PC-9 (cell line): ENCODE measurements at regions not wholly inside any gene's neighbourhood (a gene's known extent, or its start where the extent isn't known, plus 50 kb on each side); places are given as distances from the start of the nearest gene placed in this dataset.

ENCODE experiments used
- BruUV-seq: library from RNA; stranded (reverse); fragments of 400-500 nt; replicated peaks from 2 replicates; lab custom pipeline; 2021; lab: Mats Ljungman, UMichigan
- CTCF ChIA-PET: fragments of 300-600 bp; sonication (Branson Sonifier 250); formaldehyde crosslinking; loops from one replicate; lab custom pipeline; 2022; ENCODE audit warnings: antibody characterized with exemption; lab: Charles Lee
- POLR2A ChIA-PET: fragments of 300-600 bp; sonication (Branson Sonifier 250); formaldehyde crosslinking; loops from one replicate; lab custom pipeline; 2022; ENCODE audit warnings: antibody characterized with exemption; ENCODE audit not compliant: unreplicated experiment; lab: Charles Lee
- DNase-seq, 2 experiments: peaks; one replicate each; pipeline versions ENCODE4 v3.0.0 to v3.0.0-alpha.2; 2015 to 2022; ENCODE audit warnings: mixed read lengths in 1 of 2
- H2AFZ ChIP-seq: fragments of 200-600 bp; sonication (generic); 2 replicates; pipeline ENCODE4 v1.8.1; 2017; ENCODE audit warnings: antibody characterized with exemption
- H3F3A ChIP-seq: fragments of 200-600 bp; sonication (generic); 2 replicates; pipeline ENCODE4 v1.8.1; 2017; ENCODE audit warnings: antibody characterized with exemption, mild to moderate bottlenecking, low read depth; ENCODE audit not compliant: insufficient read depth
- H3K27ac ChIP-seq: fragments of 200-600 bp; sonication (generic); 2 replicates; pipeline ENCODE4 v1.6.1; 2016; ENCODE audit warnings: mixed run types
- H3K27me3 ChIP-seq: fragments of 200-600 bp; sonication (generic); 2 replicates; pipeline ENCODE4 v1.6.1; 2016; ENCODE audit warnings: low read depth, mixed run types; ENCODE audit not compliant: insufficient read depth
- H3K36me3 ChIP-seq: fragments of 200-600 bp; sonication (generic); 2 replicates; pipeline ENCODE4 v1.6.1; 2016; ENCODE audit warnings: low read depth, mixed run types
- H3K4me1 ChIP-seq: fragments of 200-600 bp; sonication (generic); replicated peaks from 2 replicates; pipeline ENCODE4 v1.6.1; 2016; ENCODE audit warnings: mixed run types; ENCODE audit not compliant: insufficient read depth
- H3K4me2 ChIP-seq: fragments of 200-600 bp; sonication (generic); 2 replicates; pipeline ENCODE4 v1.6.1; 2017; ENCODE audit warnings: mixed run types
- H3K4me3 ChIP-seq: fragments of 200-600 bp; sonication (generic); 2 replicates; pipeline ENCODE4 v1.6.1; 2016; ENCODE audit warnings: mixed run types
- H3K79me2 ChIP-seq: fragments of 200-600 bp; sonication (generic); 2 replicates; pipeline ENCODE4 v1.6.1; 2017; ENCODE audit warnings: low read depth, mixed run types
- H3K9me2 ChIP-seq: fragments of 200-600 bp; sonication (generic); 2 replicates; pipeline ENCODE4 v1.8.1; 2017; ENCODE audit warnings: mild to moderate bottlenecking; ENCODE audit not compliant: insufficient read depth
- H3K9me3 ChIP-seq: fragments of 200-600 bp; sonication (generic); 2 replicates; pipeline ENCODE4 v1.8.1; 2016; ENCODE audit warnings: low read depth; ENCODE audit not compliant: insufficient read depth
- H4K20me1 ChIP-seq: fragments of 200-600 bp; sonication (generic); 2 replicates; pipeline ENCODE4 v1.8.1; 2017; ENCODE audit not compliant: insufficient read depth
- CTCF ChIP-seq: fragments of 200-600 bp; sonication (generic); conservative IDR thresholded peaks from 2 replicates; pipeline ENCODE4 v1.6.1; 2017; ENCODE audit warnings: mixed run types, antibody characterized with exemption, mild to moderate bottlenecking, moderate library complexity
- EZH2 ChIP-seq: fragments of 200-600 bp; sonication (generic); IDR thresholded peaks from 2 replicates; pipeline ENCODE4 v1.8.0; 2017; ENCODE audit warnings: antibody characterized with exemption, low read depth
- intact Hi-C: fragments of 100-400 bp; cut with micrococcal nuclease; formaldehyde crosslinking; loops from one replicate; pipeline ENCODE4 v1.10.0; 2022; ENCODE audit not compliant: unreplicated experiment

GRCh38 chr14:96989306-96989705 lies 192.1 kb downstream of the VRK1 start:
- Histone ChIP-seq H4K20me1 (no peaks in the 10 kb centered on the region), H3K4me3 (no peak overlapping the region), H3K9me3 (no peaks in the 10 kb centered on the region), H3K4me1 (no peaks in the 10 kb centered on the region), H3K27me3 (no peaks in the 10 kb centered on the region), H3K79me2 (no peaks in the 10 kb centered on the region), H3K36me3 (no peaks in the 10 kb centered on the region), H3F3A (no peaks in the 10 kb centered on the region), H3K9me2 (no peaks in the 10 kb centered on the region), H2AFZ (no peak overlapping the region), H3K4me2 (no peak overlapping the region), H3K27ac (no peak overlapping the region)
- intact Hi-C loops, result no loop called here
- ChIA-PET CTCF (no interaction called here), POLR2A (no interaction called here)
- TF ChIP-seq EZH2 (no peak), CTCF (no peak)
- no TSS peak for BruUV-seq
- DNase-seq, result no peak

GRCh38 chr14:96991226-96991625 lies 194.0 kb downstream of the VRK1 start:
- no peak overlapping the region for H3K4me2 ChIP-seq
- H4K20me1 ChIP-seq, result no peaks in the 10 kb centered on the region
- intact Hi-C loops, result no loop called here
- no peak for TF ChIP-seq CTCF
- no peak for TF ChIP-seq EZH2
- no peaks in the 10 kb centered on the region for H3K9me3 ChIP-seq
- no peak overlapping the region for H3K27ac ChIP-seq
- no peak for DNase-seq
- ChIA-PET POLR2A (no interaction called here), CTCF (no interaction called here)
- H3K36me3 ChIP-seq, result no peaks in the 10 kb centered on the region
- no peaks in the 10 kb centered on the region for H3K4me1 ChIP-seq
- H3K79me2 ChIP-seq, result no peaks in the 10 kb centered on the region
- no peak overlapping the region for H3K4me3 ChIP-seq
- no TSS peak for BruUV-seq
- no peaks in the 10 kb centered on the region for H3K9me2 ChIP-seq
- no peaks in the 10 kb centered on the region for H3K27me3 ChIP-seq
- H3F3A ChIP-seq, result no peaks in the 10 kb centered on the region
- H2AFZ ChIP-seq, result no peak overlapping the region

- intact Hi-C loops, result no loop called here
- ChIA-PET POLR2A (no interaction called here), CTCF (no interaction called here)
- no peaks in the 10 kb centered on the region for H4K20me1 ChIP-seq
- no TSS peak for BruUV-seq
- no peaks in the 10 kb centered on the region for H3K36me3 ChIP-seq
- no peaks in the 10 kb centered on the region for H3K79me2 ChIP-seq
- TF ChIP-seq CTCF, result no peak
- no peak for TF ChIP-seq EZH2
- no peak overlapping the region for H3K27ac ChIP-seq
- no peaks in the 10 kb centered on the region for H3K4me1 ChIP-seq
- no peaks in the 10 kb centered on the region for H3F3A ChIP-seq
- H3K9me3 ChIP-seq, result no peaks in the 10 kb centered on the region
- no peak overlapping the region for H3K4me3 ChIP-seq
- no peak overlapping the region for H3K4me2 ChIP-seq
- H2AFZ ChIP-seq, result no peak overlapping the region
- H3K9me2 ChIP-seq, result no peaks in the 10 kb centered on the region
- no peak for DNase-seq
- H3K27me3 ChIP-seq, result no peaks in the 10 kb centered on the region
These were observed 197.8 kb downstream of the VRK1 start for GRCh38 chr14:96994999-96995398.
